ENCODE measurements at regions not wholly inside any gene's neighbourhood (a gene's known extent, or its start where the extent isn't known, plus 50 kb on each side); places are given as distances from the start of the nearest gene placed in this dataset.

- no peak for TF ChIP-seq CTCF (IDR thresholded peaks at IDR 0.05)
- TF ChIP-seq POLR2A (IDR thresholded peaks at IDR 0.05): no peak
These were observed 77.7 kb downstream of the ANKRD60 start for GRCh38 chr20:58150772-58151171.

Measured in esophagus squamous epithelium (tissue), 4 donors.